HepG2 (cell line): ENCODE measurements at regions not wholly inside any gene's neighbourhood (a gene's known extent, or its start where the extent isn't known, plus 50 kb on each side); places are given as distances from the start of the nearest gene placed in this dataset.

Experiments
- ATAC-seq: fragments of 200-7000 bp; cut with Tn5 transposase; 3 replicates; pipeline ENCODE4 v1.9.1; 2020; ENCODE audit warnings: mild to moderate bottlenecking, moderate library complexity
- BruUV-seq: library from RNA; stranded (reverse); fragments of 400-500 nt; replicated peaks from 2 replicates; lab custom pipeline; 2021; lab: Mats Ljungman, UMichigan
- CTCF ChIA-PET: fragments of 300-600 bp; formaldehyde crosslinking; extraction: SDS; loops from one replicate; lab custom pipeline; 2021; ENCODE audit warnings: low total read pairs, inconsistent platforms, low intra/inter-chr PET ratio; lab: Yijun Ruan, JAX
- POLR2A ChIA-PET: fragments of 350-600 bp; sonication (Branson Sonifier 250); formaldehyde crosslinking; loops from one replicate; lab custom pipeline; 2020; ENCODE audit warnings: antibody characterized with exemption, inconsistent platforms; lab: Yijun Ruan, JAX
- DNase-seq: peaks from one replicate; pipeline ENCODE4 v3.0.0-alpha.2; 2015; ENCODE audit warnings: low spot score
- FAIRE-seq: peaks from 3 replicates; lab custom pipeline; 2011; peaks lifted over from hg19 to GRCh38; lab: Jason Lieb, UNC
- H2AFZ ChIP-seq: one replicate; pipeline ENCODE4 v1.6.1; 2011; ENCODE audit warnings: low read length, inconsistent platforms
- H3K27ac ChIP-seq: fragments of 300-600 bp; 3 replicates; pipeline ENCODE4 v1.8.0; 2011; ENCODE audit warnings: mixed run types, mild to moderate bottlenecking, mixed read lengths, low read length, inconsistent platforms; ENCODE audit not compliant: insufficient read depth; ENCODE audit errors: extremely low read length
- H3K27me3 ChIP-seq, 2 experiments: fragments of 200-600 bp in 1 of 2; 2 replicates in 1 of 2; 3 replicates in 1 of 2; pipeline versions ENCODE4 v1.6.0 to v1.8.0; 2011; ENCODE audit warnings: low read length in 2 of 2, mild to moderate bottlenecking in 2 of 2, moderate library complexity in 2 of 2, inconsistent platforms in 1 of 2; ENCODE audit not compliant: insufficient read depth in 2 of 2, control insufficient read depth in 1 of 2
- H3K36me3 ChIP-seq, 2 experiments: fragments of 200-600 bp in 1 of 2; replicated peaks in 1 of 2; 2 replicates in 1 of 2; 3 replicates in 1 of 2; pipeline versions ENCODE4 v1.5.1 to v1.8.0; 2011; ENCODE audit warnings: low read length in 2 of 2, inconsistent platforms in 1 of 2; ENCODE audit not compliant: insufficient read depth in 2 of 2, control insufficient read depth in 1 of 2
- H3K4me1 ChIP-seq: 2 replicates; pipeline ENCODE4 v1.5.1; 2012; ENCODE audit warnings: low read length, inconsistent platforms; ENCODE audit not compliant: insufficient read depth
- H3K4me2 ChIP-seq: 2 replicates; pipeline ENCODE4 v1.6.0; 2011; ENCODE audit warnings: low read depth, low read length, inconsistent platforms
- H3K4me3 ChIP-seq, 3 experiments: fragments of 200-600 bp in 1 of 3; sonication (generic), shearing (Covaris generic) in 1 of 3; replicated peaks in 1 of 3; 2 replicates each; pipeline ENCODE4 v1.5.1; 2011 to 2016; ENCODE audit warnings: low read length in 3 of 3, inconsistent platforms in 2 of 3, low read depth in 2 of 3, mild to moderate bottlenecking in 2 of 3, control low read depth in 1 of 3, mixed read lengths in 1 of 3; ENCODE audit not compliant: insufficient read depth in 1 of 3
- H3K79me2 ChIP-seq: one replicate; pipeline ENCODE4 v1.6.1; 2011; ENCODE audit warnings: low read length, inconsistent platforms; ENCODE audit not compliant: insufficient read depth
- H3K9ac ChIP-seq: 2 replicates; pipeline ENCODE4 v1.6.0; 2011; ENCODE audit warnings: mild to moderate bottlenecking, low read depth, low read length, inconsistent platforms; ENCODE audit not compliant: insufficient read depth
- H3K9me3 ChIP-seq: 2 replicates; pipeline ENCODE4 v1.5.1; 2012; ENCODE audit warnings: mild to moderate bottlenecking, low read length
- H4K20me1 ChIP-seq: 2 replicates; pipeline ENCODE4 v1.6.0; 2011; ENCODE audit warnings: inconsistent platforms, mild to moderate bottlenecking, low read length, moderate library complexity; ENCODE audit not compliant: insufficient read depth
- ARNT ChIP-seq: fragments of 450-650 bp; IDR thresholded peaks from 2 replicates; pipeline ENCODE4 v1.6.1; 2017
- HCFC1 ChIP-seq: fragments of 150-350 bp; IDR thresholded peaks from 2 replicates; pipeline ENCODE4 v1.6.1; 2014; ENCODE audit warnings: low read depth, low read length
- HNRNPK ChIP-seq: fragments of 200-400 bp; formaldehyde crosslinking; IDR thresholded peaks from 2 replicates; pipeline ENCODE4 v1.6.1; 2018; ENCODE audit warnings: low read length, low read depth, moderate library complexity, mild to moderate bottlenecking; ENCODE audit not compliant: poor library complexity, severe bottlenecking
- MAFF ChIP-seq: IDR thresholded peaks from 2 replicates; pipeline ENCODE4 v1.6.1; 2011; ENCODE audit warnings: low read depth, low read length, improper control_type of control experiment
- MAFK ChIP-seq, 2 experiments: IDR thresholded peaks in 1 of 2; conservative IDR thresholded peaks in 1 of 2; 2 replicates each; pipeline ENCODE4 v1.6.1; 2011; ENCODE audit warnings: improper control_type of control experiment in 2 of 2, low read length in 2 of 2
- SATB2 ChIP-seq: sonication (generic); formaldehyde crosslinking; IDR thresholded peaks from 2 replicates; pipeline ENCODE4 v1.5.0; 2020; ENCODE audit warnings: missing genetic modification reagents
- SETDB1 ChIP-seq: sonication (generic); formaldehyde crosslinking; IDR thresholded peaks from 2 replicates; pipeline ENCODE4 v1.5.1; 2020; ENCODE audit warnings: missing genetic modification reagents, mild to moderate bottlenecking, borderline replicate concordance
- SRY ChIP-seq: sonication (generic); formaldehyde crosslinking; IDR thresholded peaks from 2 replicates; pipeline ENCODE4 v1.8.0; 2022; ENCODE audit warnings: mild to moderate bottlenecking, missing genetic modification reagents
- TOE1 ChIP-seq: sonication (generic); formaldehyde crosslinking; IDR thresholded peaks from 2 replicates; pipeline ENCODE4 v1.4.0; 2020; ENCODE audit warnings: mild to moderate bottlenecking, missing genetic modification reagents
- ZNF563 ChIP-seq: sonication (generic); formaldehyde crosslinking; IDR thresholded peaks from 2 replicates; pipeline ENCODE4 v1.8.0; 2022; ENCODE audit warnings: mild to moderate bottlenecking, moderate library complexity, missing genetic modification reagents
- WGBS: methylation state at CpG from one replicate; pipeline ENCODE4 v1.1.6; 2017; ENCODE audit warnings: low lambda C conversion rate; 5-methylcytosine and 5-hydroxymethylcytosine counted together
- in situ Hi-C: cut with HindIII; loops from 2 replicates; pipeline ENCODE4 v1.10.0; 2017; ENCODE audit warnings: low pct_unique_long_range_greater_than_20kb; ENCODE audit not compliant: extremely low pct_ligation_motif_present
- intact Hi-C: fragments of 100-400 bp; cut with micrococcal nuclease; formaldehyde crosslinking; loops from one replicate; pipeline ENCODE4 v1.10.0; 2022; ENCODE audit not compliant: unreplicated experiment

DNA sequence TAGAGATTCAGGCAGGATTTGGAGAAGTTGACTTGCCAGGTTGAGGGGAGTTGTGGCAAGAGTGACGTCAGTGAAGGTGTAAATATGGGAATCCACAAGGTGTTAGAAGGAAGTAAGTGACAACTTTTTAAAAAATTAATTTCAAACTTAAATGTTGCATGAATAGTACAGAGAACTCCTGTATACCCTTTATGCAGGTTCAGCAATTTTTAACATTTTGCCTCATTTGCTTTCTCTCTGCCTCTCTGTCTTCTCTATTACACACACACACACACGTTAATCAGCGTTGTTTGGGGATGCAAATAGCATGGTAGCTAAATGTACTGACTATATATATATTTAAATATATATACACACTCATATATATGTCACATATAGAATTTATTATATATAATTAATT is 273.7 kb downstream of the SMARCA1 start:
- ChIA-PET CTCF (no interaction called here), POLR2A (no interaction called here)
- no TSS peak for BruUV-seq
- Histone ChIP-seq H3K36me3 (no peaks in the 10 kb centered on the region), H3K27me3 (no peaks in the 10 kb centered on the region), H3K4me3 (no peak overlapping the region), H3K9ac (no peak overlapping the region), H4K20me1 (no peaks in the 10 kb centered on the region), H3K9me3 (no peaks in the 10 kb centered on the region), H3K27ac (no peak overlapping the region), H2AFZ (no peak overlapping the region), H3K4me1 (no peaks in the 10 kb centered on the region), H3K4me2 (no peak overlapping the region), H3K79me2 (no peaks in the 10 kb centered on the region)
- TF ChIP-seq SRY (CRISPR knock-in tag) (no peak), MAFF (0 out of 2 replicates have a peak, but pooled peaks have one; percentile 20), ZNF563 (CRISPR knock-in tag) (no peak), MAFK (conservative IDR thresholded peaks at IDR 0.05 in 1 of 2, IDR thresholded peaks at IDR 0.05 in 1 of 2; ENCODE audit: low read length in 2 of 2) (peak; percentile 30 to 59; a peak in 3 of 4 replicates), ARNT (no peak), HCFC1 (no peak), TOE1 (CRISPR knock-in tag) (no peak)
- ATAC-seq (no peak), FAIRE-seq (no peak), DNase-seq (no peak)
- 98% methylated on average over 3 of the region's 3 CpGs for WGBS
- in situ Hi-C loops: no loop called here
- intact Hi-C loops: no loop called here

DNA sequence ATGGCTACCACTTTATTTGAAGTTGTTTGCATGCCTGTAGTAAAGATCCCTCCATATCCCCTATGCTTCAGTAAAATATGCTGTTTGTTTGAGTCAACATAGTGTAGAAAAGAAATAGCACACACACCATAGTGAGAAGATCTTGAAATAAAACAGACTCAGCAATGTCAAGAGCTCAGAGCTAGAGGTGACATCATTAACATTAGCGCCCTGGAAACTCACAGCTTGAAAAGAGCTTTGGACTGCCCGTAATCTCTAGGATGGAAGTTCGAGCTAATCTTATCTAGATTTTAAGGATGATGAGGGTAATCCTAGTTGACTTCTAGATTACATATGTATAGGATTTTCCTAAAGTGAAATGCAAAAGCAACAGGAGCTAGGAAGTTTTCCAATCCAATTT is 275.6 kb downstream of the SMARCA1 start:
- CTCF ChIA-PET: no interaction called here

More for the DNA sequence above, 275.6 kb downstream of the SMARCA1 start:
- intact Hi-C loops: no loop called here
- WGBS: 93% methylated on average over 3 of the region's 3 CpGs
- H3K4me3 ChIP-seq: no peak overlapping the region
- in situ Hi-C loops: no loop called here
- no peaks in the 10 kb centered on the region for H3K4me1 ChIP-seq
- POLR2A ChIA-PET: no interaction called here
- no peaks in the 10 kb centered on the region for H4K20me1 ChIP-seq
- H3K9ac ChIP-seq: no peak overlapping the region
- no peaks in the 10 kb centered on the region for H3K9me3 ChIP-seq
- no peaks in the 10 kb centered on the region for H3K36me3 ChIP-seq
- DNase-seq: no peak
- no peak for TF ChIP-seq SETDB1 (CRISPR knock-in tag)
- TF ChIP-seq HNRNPK: no peak
- no peak for TF ChIP-seq SATB2 (CRISPR knock-in tag)
- no peak for FAIRE-seq
- no peaks in the 10 kb centered on the region for H3K79me2 ChIP-seq
- H3K27ac ChIP-seq: no peak overlapping the region
- BruUV-seq: no TSS peak
- H2AFZ ChIP-seq: no peak overlapping the region
- no peak for ATAC-seq
- H3K27me3 ChIP-seq: no peaks in the 10 kb centered on the region
- H3K4me2 ChIP-seq: no peak overlapping the region
